Suppressor macrophage (primary cell): ENCODE measurements at regions not wholly inside any gene's neighbourhood (a gene's known extent, or its start where the extent isn't known, plus 50 kb on each side); places are given as distances from the start of the nearest gene placed in this dataset.

Experiments used
- DNase-seq, 4 experiments: peaks; one replicate each; pipeline ENCODE4 v3.0.0-alpha.2; 2020 to 2022

DNA sequence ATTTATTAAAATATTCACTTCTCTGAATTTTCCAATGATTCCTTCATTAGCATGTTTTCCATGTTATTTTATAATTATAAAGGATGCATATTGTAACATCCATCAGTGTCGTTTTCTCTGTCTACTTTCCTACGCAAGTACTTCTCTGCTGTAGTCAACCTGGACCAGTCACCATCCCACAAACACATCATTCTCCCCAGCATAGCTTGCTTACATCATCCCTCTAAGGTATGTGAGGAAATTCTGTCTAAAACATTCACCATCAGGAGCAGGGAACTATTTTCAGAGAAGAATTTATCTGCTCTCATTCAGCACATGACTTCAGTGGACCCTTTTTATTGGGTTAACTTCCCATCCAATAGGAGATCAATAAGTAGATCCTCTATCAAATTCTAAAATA, 806.1 kb upstream of the ARGLU1 start:
- DNase-seq = no peak

DNA sequence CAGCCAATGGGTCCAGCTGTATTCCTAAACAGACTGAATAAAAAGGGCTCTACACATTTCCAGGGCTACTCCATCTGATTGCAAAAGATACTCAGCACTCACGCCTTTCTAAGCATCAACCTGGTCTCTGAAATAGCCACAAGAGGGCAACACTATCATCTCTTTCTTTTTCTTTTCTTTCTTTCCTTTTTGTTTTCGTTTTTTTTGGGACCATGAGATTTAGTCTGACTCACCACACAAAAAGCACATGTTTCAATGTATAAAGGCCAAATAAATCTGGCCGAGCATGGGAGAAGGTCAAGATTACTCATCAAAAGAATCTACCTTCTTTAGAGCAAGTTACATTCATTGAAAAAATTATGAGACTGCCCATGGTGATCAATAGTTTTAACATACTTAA, 805.6 kb upstream of the ARGLU1 start:
- DNase-seq = no peak

- DNase-seq = no peak
Measured at GRCh38 chr13:107370015-107370785, 802.3 kb upstream of the ARGLU1 start.

DNA sequence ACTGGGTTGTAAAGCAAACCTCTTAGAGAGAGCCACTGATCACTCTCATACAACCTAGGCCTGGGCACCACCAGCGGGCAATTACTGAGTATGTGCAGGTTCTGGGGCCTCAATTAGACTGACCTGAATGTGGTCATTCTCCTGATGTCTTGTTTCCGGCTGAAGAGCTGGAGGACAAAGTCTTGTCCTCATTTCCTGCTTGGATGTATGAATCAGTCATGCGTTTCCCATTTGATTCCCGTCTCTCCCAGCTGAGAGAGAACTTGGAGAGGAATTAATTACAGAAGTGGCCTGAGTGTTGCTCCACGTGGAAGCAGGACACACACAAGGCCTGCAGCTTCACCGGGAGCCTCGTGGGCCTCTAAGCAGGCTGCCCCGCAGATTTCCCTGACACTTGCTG, 799.3 kb upstream of the ARGLU1 start:
- no peak for DNase-seq

GRCh38 chr13:107365466-107366215, 797.7 kb upstream of the ARGLU1 start:
- no peak for DNase-seq

- DNase-seq = no peak
Measured at GRCh38 chr13:107364658-107365057, 796.7 kb upstream of the ARGLU1 start.

DNA sequence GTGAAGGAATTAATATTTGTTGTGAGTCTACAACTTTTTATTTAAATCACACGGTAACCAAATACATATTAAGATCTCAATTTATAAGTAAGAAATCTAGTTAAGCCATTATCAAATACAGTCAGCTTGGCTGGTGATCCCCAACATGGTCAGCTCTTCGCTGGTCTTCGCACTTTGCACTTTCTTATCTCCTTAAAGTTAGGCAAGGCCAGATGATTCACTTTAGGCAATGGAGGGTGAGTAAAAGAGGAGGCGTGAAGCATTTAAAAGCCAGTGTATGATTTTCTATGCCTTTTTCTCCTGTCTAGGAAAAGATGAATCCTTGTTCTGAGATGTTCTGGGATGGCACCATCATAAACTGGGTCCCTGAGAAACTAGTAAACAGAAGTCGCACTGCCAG, 793.7 kb upstream of the ARGLU1 start:
- no peak for DNase-seq

- no peak for DNase-seq
Measured at GRCh38 chr13:107360010-107360409, 792.1 kb upstream of the ARGLU1 start.

GRCh38 chr13:107358866-107359265, 790.9 kb upstream of the ARGLU1 start:
- no peak for DNase-seq

DNA sequence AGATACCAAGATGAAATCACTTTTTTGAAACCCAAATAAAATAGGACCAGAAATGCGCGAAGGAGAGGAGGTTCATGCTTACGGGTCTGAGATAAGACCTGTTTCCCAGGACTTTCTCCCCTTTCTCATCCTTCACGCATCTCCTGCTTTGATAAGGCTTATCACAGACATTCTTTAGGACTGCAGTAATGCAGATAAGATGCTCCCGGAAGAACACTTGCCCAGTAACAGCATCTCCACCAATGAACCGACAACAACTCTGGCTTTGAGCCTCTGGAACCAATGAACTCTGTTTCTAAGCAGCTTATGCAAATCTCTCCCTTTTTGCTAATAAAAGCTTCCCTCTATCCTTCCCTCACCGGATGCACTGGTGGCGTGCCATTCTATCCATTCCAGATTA, 783.4 kb upstream of the ARGLU1 start:
- no peak for DNase-seq

- no peak for DNase-seq
Measured at GRCh38 chr13:107348925-107349324, 781.0 kb upstream of the ARGLU1 start.

- no peak for DNase-seq
Measured at GRCh38 chr13:107348471-107348870, 780.5 kb upstream of the ARGLU1 start.

- DNase-seq = no peak
Measured at GRCh38 chr13:107347641-107348369, 779.9 kb upstream of the ARGLU1 start.

DNA sequence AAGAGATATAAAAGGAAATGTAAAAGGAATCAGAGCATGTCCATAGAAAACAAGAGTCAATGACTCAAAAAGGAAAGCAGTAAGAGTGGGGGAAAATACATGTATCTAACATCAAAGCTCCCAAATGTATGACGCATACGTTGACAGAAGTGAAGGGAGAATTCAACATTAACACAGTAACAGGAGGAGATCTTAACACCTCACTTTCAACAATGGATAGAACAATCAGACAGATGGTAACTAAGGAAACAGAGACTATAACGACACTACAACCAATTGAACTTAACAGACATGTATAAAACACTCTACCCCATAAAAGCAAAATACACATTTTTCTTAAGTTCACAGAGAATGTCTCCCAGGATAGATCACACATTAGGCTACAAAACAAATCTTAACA, 774.8 kb upstream of the ARGLU1 start:
- DNase-seq = no peak

- DNase-seq = no peak
Measured at GRCh38 chr13:107339209-107339608, 771.3 kb upstream of the ARGLU1 start.

DNA sequence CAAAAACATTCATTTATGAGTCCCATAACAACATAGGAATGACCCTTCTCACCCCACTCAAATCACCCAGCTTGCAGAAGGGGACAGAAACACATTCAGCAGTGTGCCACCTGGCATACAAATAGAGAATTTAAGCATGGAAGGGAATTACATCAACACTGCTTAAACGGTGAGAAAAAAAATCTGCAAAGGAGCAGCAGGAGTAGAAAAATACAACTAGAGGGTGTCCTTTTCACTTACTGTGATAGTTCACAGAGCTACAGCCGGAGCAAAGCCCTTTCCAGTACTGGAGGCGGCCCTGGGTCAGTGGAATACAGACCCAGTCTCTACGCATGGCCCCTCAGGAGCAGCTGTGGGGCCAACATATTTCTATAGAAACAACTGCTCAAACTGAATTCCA, 764.3 kb upstream of the ARGLU1 start:
- no peak for DNase-seq

DNA sequence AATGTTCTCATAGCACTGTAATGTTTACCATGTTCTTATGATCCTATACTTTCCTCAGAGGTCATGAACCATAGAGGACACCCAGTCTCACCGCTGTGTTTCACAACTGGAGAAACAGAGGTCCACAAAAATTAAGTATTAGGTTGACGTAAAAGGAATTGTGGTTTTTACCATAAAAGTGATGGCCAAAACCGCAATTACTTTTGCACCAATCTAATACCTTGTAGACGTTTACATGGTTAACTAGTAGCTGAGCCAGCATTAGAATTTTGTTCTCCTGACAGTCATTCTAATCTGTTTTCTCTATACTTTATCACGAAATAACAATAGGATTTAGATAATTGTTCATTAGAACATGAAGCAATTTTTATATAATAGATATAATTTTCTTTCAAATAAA, 763.4 kb upstream of the ARGLU1 start:
- DNase-seq = no peak

GRCh38 chr13:107330484-107330883, 762.5 kb upstream of the ARGLU1 start:
- no peak for DNase-seq

DNA sequence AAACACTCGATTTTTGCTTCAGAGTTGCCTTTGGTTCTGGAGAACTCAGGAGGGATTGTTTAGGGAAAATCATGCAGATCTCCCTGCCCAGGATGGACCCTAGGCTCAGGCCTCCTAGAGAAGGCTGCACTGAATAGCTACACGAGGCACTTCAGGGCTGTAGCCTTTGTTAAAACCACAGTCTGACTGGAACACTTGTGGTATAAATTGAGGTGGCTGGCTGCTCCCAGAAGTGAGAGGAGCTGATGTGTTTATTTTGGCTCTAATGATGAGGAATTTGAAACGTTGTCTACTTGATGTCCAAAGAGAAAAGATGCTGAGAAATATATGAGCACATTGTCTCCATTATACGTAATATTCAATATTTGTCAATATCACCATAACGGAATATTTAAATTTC, 762.1 kb upstream of the ARGLU1 start:
- DNase-seq = no peak

GRCh38 chr13:107324416-107325204, 756.7 kb upstream of the ARGLU1 start:
- no peak for DNase-seq

- DNase-seq = no peak
Measured at GRCh38 chr13:107322228-107322627, 754.3 kb upstream of the ARGLU1 start.

GRCh38 chr13:107305178-107305577, 737.2 kb upstream of the ARGLU1 start:
- no peak for DNase-seq
